Daoy (cell line): ENCODE measurements at regions not wholly inside any gene's neighbourhood (a gene's known extent, or its start where the extent isn't known, plus 50 kb on each side); places are given as distances from the start of the nearest gene placed in this dataset.
"Not testable (repeated sequence)": the region's sequence is repeated elsewhere in the genome, so short reads cannot be mapped to it uniquely, and the experiment has no call there.

ENCODE experiments used
- DNase-seq: peaks from one replicate; pipeline ENCODE4 v3.0.0-alpha.2; 2015; ENCODE audit warnings: low read depth

- no peak for DNase-seq
Observed at GRCh38 chr18:38494065-38494464, 928.5 kb upstream of the CELF4 start.

- no peak for DNase-seq
Observed at GRCh38 chr18:38491195-38491594, 925.6 kb upstream of the CELF4 start.

- not testable (repeated sequence) for DNase-seq
Observed at GRCh38 chr18:38489721-38490120, 924.1 kb upstream of the CELF4 start.

- no peak for DNase-seq
Observed at GRCh38 chr18:38487521-38487920, 921.9 kb upstream of the CELF4 start.

GRCh38 chr18:38483326-38483725 is 917.7 kb upstream of the CELF4 start:
- DNase-seq = no peak

- DNase-seq = no peak
Observed at GRCh38 chr18:38481576-38481975, 916.0 kb upstream of the CELF4 start.

GRCh38 chr18:38475686-38476085 is 910.1 kb upstream of the CELF4 start:
- no peak for DNase-seq

- no peak for DNase-seq
Observed at GRCh38 chr18:38473535-38473934, 907.9 kb upstream of the CELF4 start.

- DNase-seq = no peak
Observed at GRCh38 chr18:38470421-38470820, 904.8 kb upstream of the CELF4 start.

GRCh38 chr18:38466426-38466825 is 900.8 kb upstream of the CELF4 start:
- DNase-seq = no peak

GRCh38 chr18:38464024-38464423 is 898.4 kb upstream of the CELF4 start:
- no peak for DNase-seq

GRCh38 chr18:38460657-38461056 is 895.1 kb upstream of the CELF4 start:
- DNase-seq = no peak

- DNase-seq = no peak
Observed at GRCh38 chr18:38459131-38459994, 893.8 kb upstream of the CELF4 start.

- no peak for DNase-seq
Observed at GRCh38 chr18:38458698-38459097, 893.1 kb upstream of the CELF4 start.

- DNase-seq = no peak
Observed at GRCh38 chr18:38456253-38456652, 890.7 kb upstream of the CELF4 start.

- DNase-seq = no peak
Observed at GRCh38 chr18:38454764-38455469, 889.3 kb upstream of the CELF4 start.

- DNase-seq = no peak
Observed at GRCh38 chr18:38453880-38454279, 888.3 kb upstream of the CELF4 start.

GRCh38 chr18:38450876-38451275 is 885.3 kb upstream of the CELF4 start:
- DNase-seq = no peak

GRCh38 chr18:38445804-38446145 is 880.2 kb upstream of the CELF4 start:
- DNase-seq = no peak

- DNase-seq = no peak
Observed at GRCh38 chr18:38444971-38445803, 879.6 kb upstream of the CELF4 start.

GRCh38 chr18:38427736-38428135 is 862.1 kb upstream of the CELF4 start:
- no peak for DNase-seq

- no peak for DNase-seq
Observed at GRCh38 chr18:38427234-38427633, 861.6 kb upstream of the CELF4 start.
